ENCODE measurements at regions not wholly inside any gene's neighbourhood (a gene's known extent, or its start where the extent isn't known, plus 50 kb on each side); places are given as distances from the start of the nearest gene placed in this dataset.
"Not testable (repeated sequence)": the region's sequence is repeated elsewhere in the genome, so short reads cannot be mapped to it uniquely, and the experiment has no call there.

- not testable (repeated sequence) for TF ChIP-seq CTCF (conservative IDR thresholded peaks at IDR 0.05; ENCODE audit: low read depth, low read length); EZH2phosphoT487 (IDR thresholded peaks at IDR 0.05; ENCODE audit: borderline replicate concordance, low read length)
Measured at GRCh38 chr4:170788540-170789051, 698.8 kb upstream of the AADAT start.
